ENCODE measurements at regions not wholly inside any gene's neighbourhood (a gene's known extent, or its start where the extent isn't known, plus 50 kb on each side); places are given as distances from the start of the nearest gene placed in this dataset.

DNA sequence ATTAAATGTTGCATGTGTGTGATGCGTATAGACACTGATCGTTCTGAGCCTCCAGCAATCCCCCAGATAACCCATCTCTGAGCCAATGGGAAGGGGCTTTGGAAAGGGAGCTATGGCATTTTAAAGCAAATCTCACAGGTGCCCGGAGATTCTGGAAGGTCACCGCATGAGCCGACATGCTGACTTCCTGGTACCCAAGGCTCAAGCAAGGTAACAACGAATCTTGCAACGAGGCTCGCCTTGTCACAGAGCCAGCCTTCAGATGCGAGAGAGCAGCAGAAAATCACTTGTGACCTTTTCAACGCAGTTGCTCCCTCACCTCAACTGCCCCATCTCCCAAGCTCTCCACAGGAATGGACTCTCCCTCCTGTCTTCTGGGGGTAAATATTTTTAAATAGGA lies 154.8 kb upstream of the CDH5 start:
- no peak for ATAC-seq
- no peak overlapping the region for H3K27ac Mint-ChIP-seq
- H3K9me3 Mint-ChIP-seq, result no peaks in the 10 kb centered on the region
- no peaks in the 10 kb centered on the region for H3K36me3 Mint-ChIP-seq
- DNase-seq (ENCODE audit: low spot score in 2 of 2), result no peak

DNA sequence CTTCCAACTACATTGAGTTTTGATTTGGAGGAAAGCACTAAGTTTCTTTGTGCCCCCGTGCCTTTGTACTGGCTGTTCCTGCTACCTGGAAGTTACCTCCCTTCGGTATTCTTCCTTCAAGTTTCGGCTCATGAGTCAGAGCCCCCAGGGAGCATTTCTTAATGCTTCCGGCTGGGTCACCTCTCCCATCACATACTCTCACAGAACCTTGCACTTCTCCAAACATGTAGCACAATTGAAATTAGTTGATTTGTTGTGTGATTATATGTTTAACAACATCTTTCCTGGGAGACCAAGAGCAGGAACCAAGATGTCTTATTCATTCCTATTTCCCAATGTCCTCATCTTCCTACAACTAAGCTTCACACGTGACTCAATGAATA lies 158.6 kb upstream of the CDH5 start:
- Mint-ChIP-seq H3K9me3 (no peaks in the 10 kb centered on the region), H3K27ac (no peak overlapping the region), H3K36me3 (no peaks in the 10 kb centered on the region)
- ATAC-seq (no peak), DNase-seq (ENCODE audit: low spot score in 2 of 2) (no peak)

DNA sequence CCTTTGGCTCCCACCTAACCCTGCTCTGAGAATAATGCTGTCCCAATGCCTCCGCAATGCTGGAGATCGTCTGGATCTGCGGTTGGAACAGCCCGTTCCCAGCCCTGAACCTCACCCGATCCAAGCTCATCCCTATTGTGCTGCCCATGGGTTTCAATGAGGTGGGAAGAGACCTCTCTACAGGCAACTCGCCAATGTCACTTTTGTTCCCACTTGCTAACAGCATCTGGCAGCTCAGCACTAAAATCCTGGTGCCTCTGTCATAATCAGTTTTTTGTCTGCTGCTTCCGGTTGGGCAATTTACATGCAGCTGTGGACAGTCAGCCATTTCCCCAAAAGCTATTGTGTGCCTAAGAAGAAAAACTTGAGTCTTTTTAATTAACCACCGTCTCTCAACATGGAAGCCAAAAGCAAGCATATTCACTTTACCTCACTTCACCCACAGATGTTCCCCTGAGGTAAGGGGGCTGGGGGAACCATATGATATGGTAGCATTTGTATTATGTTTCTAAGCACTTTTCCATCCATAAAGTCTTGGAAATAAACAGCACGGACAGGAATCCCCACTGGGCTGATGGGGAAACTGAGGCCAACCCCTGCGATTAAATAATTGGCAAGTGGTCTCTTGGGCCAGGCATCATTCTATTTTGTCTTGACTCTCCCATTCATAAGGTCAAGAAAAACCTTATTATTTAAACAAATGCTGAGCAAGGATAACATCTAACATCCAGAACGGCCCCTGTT lies 159.2 kb upstream of the CDH5 start:
- Mint-ChIP-seq H3K9me3 (no peaks in the 10 kb centered on the region), H3K27ac (no peak overlapping the region), H3K36me3 (no peaks in the 10 kb centered on the region)
- no peak for ATAC-seq
- DNase-seq (ENCODE audit: low spot score in 2 of 2), result no peak

DNA sequence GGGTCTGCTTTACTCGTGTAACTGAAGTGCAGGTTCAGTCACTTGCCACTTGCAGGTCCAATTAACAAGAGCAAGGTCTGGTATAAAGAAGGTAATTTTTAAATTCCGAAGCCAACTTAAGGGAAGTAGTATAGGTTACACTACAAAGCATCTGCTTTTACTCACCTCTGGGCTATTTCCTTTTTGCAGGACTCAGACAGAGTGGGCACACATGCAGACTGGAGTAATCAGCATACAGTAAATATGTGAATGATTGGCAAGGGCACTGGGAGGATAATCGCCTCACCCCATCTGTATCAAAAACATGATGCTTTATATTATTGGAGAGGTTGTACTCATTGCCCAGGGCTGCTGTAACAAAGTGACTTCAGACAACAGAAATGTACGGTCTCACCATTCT lies 160.1 kb upstream of the CDH5 start:
- Mint-ChIP-seq H3K9me3 (no peaks in the 10 kb centered on the region), H3K27ac (no peak overlapping the region), H3K36me3 (no peaks in the 10 kb centered on the region)
- ATAC-seq, result no peak
- DNase-seq (ENCODE audit: low spot score in 2 of 2), result no peak

DNA sequence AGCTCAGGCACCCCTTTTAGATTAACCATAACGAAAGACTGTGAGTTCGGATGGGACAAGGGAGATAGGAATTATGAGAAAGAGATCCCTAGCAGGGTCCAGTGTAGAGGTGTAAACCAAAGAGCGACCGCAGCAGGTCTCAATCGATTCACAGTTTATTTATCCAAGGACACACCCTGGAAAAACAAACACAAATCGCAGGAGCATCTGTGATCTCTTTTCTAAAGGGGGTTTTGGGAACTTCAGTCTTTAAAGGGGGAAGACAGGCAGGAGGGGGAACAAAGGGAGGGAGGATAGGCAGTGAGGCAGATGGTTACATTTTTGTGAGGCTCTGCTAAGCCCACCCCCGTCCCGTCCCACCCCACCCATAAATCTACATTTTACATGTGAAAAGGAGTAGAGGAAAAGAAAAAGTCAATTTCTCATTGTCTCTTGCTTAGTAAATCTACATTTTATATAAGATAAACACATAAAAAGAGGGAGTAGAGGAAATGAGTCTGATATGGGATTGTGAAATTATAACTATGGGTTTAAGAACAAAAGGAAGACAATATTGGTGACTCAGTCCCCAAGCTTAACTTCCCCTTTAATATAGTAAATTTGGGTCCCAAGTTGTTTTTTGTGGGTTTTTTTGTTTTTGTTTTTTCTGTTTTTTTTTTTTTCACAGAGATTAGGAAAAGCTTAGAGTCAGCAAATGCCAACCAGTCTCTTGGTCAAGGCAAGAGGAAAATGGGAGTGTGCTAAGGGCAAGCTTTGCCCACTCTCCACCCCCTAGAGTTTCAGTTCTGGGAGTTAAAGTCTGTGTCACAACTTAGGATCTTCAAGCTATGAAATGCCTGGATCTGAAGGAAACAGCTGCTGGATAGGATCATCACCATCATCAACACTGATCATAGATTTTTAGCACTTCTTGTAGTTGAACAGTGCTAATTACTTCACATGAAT lies 160.9 kb upstream of the CDH5 start:
- Mint-ChIP-seq H3K27ac (no peak overlapping the region), H3K9me3 (no peaks in the 10 kb centered on the region), H3K36me3 (no peaks in the 10 kb centered on the region)

DNA sequence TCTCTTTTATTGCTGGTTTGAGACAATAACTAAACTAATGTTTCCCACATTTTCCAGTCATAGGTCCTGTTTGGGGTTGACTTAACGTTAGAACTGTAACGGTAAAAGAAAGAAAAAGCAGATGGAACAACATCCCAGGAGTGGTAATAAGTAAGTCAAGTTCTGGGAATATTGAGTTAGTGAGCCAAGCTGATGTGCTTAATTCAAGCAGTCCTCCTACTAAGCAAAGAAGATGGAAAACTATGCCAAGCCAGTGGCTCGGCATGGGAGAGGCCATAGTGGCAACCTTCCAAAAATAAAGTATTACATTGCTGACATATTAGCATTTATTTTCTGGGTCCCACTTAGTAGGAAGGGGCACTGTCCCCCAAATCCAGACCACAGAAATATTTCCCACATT lies 161.7 kb upstream of the CDH5 start:
- ATAC-seq, result no peak
- no peaks in the 10 kb centered on the region for H3K36me3 Mint-ChIP-seq

More for the DNA sequence above, 160.9 kb upstream of the CDH5 start:
- DNase-seq (ENCODE audit: low spot score in 2 of 2), result no peak
- ATAC-seq, result no peak

DNA sequence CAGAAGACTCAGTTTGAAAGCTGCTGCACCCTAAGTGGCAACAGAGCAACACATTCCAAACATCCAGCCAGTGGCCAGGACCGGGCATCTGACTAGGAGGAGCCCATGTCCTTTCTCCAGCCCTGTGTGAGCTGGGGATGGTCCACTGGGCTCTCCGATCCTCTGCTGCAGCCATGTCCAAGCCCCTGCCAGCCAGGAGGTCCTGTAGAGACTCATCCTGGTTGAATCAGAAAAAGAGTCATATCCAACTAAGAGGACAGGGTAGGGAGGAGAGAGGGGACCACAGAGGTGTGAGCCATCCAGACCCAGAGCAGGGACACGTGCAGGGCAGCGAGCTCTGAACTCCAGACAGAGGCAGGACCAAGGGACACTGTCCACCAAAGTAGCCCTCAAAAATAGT lies 163.0 kb upstream of the CDH5 start:
- H3K27ac Mint-ChIP-seq, result no peak overlapping the region
- no peaks in the 10 kb centered on the region for H3K36me3 Mint-ChIP-seq
- ATAC-seq (no peak), DNase-seq (ENCODE audit: low spot score in 2 of 2) (no peak)
- H3K9me3 Mint-ChIP-seq, result no peaks in the 10 kb centered on the region

More for the DNA sequence above, 161.7 kb upstream of the CDH5 start:
- no peak for DNase-seq (ENCODE audit: low spot score in 2 of 2)
- no peaks in the 10 kb centered on the region for H3K9me3 Mint-ChIP-seq
- H3K27ac Mint-ChIP-seq, result no peak overlapping the region

DNA sequence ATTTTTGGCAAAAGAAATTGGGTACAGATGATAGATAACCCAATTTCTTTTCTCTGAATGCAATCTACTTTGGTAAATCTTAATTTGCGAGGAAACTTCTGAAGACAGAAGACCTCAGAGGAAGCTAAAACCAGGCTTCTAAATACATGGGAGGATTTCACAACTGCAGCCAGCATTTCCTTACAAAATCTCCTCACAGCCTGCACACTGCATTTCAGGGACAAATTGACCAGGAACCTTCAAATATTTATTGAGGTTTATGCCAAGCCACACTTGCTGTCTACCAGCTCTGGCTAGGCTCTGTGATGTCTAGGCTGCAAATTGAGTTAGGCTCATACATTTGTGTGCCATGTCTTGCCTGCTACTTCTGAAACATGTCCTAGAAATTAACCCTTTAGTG lies 167.3 kb upstream of the CDH5 start:
- ATAC-seq, result no peak
- H3K9me3 Mint-ChIP-seq, result no peaks in the 10 kb centered on the region
- H3K36me3 Mint-ChIP-seq, result no peaks in the 10 kb centered on the region
- DNase-seq (ENCODE audit: low spot score in 2 of 2), result no peak
- H3K27ac Mint-ChIP-seq, result no peak overlapping the region

DNA sequence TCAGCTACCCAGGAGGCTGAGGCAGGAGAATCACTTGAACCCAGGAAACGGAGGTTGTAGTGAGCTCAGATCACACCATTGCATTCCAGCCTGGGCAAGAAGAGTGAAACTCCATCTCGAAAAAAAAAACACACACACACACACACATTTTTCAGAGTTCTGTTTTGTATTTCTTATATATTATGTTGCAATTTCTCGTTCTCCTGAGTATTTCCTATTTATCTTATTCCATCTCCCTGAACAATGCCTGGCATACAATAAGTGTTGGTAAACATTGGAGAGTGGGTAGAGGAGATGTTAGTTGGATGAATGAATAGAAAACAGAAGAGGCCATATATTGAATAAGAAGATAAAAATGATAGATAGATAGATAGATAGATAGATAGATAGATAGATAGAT lies 167.8 kb upstream of the CDH5 start:
- DNase-seq (ENCODE audit: low spot score in 2 of 2) (no peak), ATAC-seq (no peak)
- Mint-ChIP-seq H3K36me3 (no peaks in the 10 kb centered on the region), H3K27ac (no peak overlapping the region), H3K9me3 (no peaks in the 10 kb centered on the region)

DNA sequence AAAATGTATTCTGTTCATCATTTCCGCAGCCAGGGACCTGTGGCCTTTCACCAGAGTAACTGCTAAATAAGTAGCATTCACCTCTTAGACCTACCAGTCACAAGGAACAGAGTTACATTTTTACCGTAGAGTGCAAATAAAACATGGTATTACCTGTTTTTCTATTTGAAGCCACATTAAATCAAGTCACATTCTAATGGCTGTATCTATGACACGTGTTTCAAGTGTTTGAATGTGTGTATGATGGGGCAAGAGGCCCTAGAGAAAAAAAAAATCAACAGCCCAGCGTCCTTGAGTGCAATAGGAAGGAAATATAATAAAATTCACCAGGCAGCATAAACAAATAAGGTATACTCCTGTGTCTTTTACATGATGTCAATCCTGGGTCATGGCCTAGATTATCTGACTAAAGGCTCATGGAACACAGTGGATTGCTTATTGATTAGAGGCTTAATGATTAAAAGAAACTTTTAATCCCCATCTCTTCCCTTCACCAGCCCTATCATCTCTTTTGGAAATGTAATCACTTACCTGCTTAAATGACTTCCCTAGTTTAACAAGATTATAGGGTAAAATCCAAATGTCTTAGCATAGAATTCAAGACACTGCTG lies 168.7 kb upstream of the CDH5 start:
- H3K27ac Mint-ChIP-seq, result no peak overlapping the region
- ATAC-seq, result no peak
- no peaks in the 10 kb centered on the region for H3K9me3 Mint-ChIP-seq

DNA sequence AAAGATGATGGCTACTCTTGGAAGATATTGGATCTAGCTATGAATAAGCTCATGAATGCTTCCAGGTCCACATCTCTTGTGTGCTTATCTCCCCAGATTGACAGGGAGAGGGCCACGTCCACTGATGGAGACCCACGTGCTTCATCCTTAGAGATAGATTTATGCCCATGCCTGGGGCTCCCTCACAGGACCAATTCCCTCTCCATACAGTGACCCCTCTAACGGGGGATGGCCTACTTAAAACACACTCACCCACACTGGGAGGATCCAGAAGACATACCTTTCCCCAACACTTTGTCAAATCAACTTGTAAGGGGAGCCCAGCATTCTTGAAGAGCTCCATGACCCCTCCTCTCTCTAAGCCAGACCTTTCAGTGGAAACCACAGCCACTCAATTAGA lies 169.7 kb upstream of the CDH5 start:
- Mint-ChIP-seq H3K36me3 (no peaks in the 10 kb centered on the region), H3K9me3 (no peaks in the 10 kb centered on the region), H3K27ac (no peak overlapping the region)
- no peak for DNase-seq (ENCODE audit: low spot score in 2 of 2)
- no peak for ATAC-seq

More for the DNA sequence above, 168.7 kb upstream of the CDH5 start:
- DNase-seq (ENCODE audit: low spot score in 2 of 2), result no peak
- H3K36me3 Mint-ChIP-seq, result no peaks in the 10 kb centered on the region

DNA sequence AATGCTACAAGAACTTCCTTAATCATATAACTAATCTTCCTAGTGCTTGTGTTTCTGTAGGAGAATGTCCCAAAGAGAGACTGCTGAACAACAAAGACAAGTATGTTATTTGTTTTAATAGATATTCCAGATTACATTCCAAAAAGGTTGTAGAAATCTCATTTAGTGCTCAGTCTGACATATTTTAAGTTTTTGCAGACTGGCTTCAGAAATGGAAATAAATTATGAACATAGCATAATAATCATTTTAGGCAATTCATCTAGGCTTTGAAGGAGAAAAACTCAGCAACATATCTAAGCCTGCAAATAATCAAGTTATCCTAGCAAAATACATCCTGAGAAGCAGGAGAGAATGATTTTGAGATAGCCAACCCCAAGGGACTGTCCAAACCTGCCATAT lies 171.6 kb upstream of the CDH5 start:
- no peak for ATAC-seq
- H3K36me3 Mint-ChIP-seq, result no peaks in the 10 kb centered on the region
- no peaks in the 10 kb centered on the region for H3K9me3 Mint-ChIP-seq

DNA sequence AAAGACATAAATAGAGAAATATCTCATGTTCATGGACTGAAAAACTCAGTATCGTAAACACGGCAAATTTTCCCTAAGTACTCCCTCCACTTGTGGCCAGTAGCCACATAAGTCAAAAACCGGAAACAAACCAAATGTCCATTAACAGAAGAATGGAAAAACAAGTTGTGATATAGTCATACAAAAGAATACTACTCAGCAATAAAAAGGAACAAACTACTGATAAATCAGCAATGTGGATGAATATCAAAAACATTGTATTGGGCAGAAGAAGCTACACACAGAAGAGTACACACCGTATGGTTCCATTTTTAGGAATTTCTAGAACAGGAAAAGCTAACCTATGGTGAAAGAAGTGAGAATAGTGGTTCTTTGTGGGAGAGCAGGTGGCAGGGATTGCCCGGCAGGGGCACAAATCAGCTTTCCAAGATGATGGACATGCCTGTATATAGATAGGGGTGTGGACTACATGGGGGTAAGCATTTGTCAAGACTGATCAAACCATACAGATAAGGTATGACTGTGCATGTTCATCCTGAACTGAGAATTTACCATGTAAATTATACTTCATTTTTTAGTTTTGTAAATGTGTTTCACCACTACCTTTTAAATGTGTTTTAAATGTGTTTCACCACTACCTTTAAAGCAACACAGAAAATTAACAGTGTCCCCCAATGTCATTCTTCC lies 172.8 kb upstream of the CDH5 start:
- ATAC-seq (no peak), DNase-seq (ENCODE audit: low spot score in 2 of 2) (no peak)
- Mint-ChIP-seq H3K9me3 (no peaks in the 10 kb centered on the region), H3K36me3 (no peaks in the 10 kb centered on the region), H3K27ac (no peak overlapping the region)

More for the DNA sequence above, 171.6 kb upstream of the CDH5 start:
- no peak overlapping the region for H3K27ac Mint-ChIP-seq
- DNase-seq (ENCODE audit: low spot score in 2 of 2), result no peak

DNA sequence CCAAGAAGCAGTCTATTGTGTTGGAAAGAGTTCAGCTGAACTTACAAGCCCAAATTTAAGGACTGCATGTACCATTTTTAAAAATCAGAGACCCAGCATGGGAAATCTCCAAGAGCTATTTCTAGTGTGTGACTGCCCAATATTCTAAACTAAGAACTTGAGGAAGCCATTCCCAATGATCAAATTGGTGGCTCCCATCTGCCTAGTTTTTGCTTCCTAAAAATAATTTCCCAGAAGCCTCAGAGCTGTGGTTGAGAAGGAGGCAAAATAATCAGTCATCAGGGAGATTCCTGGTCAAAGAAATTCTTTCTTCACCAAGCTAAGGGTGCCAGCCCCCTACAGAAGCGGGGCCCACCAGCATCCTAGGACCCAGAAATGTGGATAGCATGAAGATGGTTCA lies 176.1 kb upstream of the CDH5 start:
- H3K36me3 Mint-ChIP-seq, result no peaks in the 10 kb centered on the region
- ATAC-seq (no peak), DNase-seq (ENCODE audit: low spot score in 2 of 2) (no peak)

DNA sequence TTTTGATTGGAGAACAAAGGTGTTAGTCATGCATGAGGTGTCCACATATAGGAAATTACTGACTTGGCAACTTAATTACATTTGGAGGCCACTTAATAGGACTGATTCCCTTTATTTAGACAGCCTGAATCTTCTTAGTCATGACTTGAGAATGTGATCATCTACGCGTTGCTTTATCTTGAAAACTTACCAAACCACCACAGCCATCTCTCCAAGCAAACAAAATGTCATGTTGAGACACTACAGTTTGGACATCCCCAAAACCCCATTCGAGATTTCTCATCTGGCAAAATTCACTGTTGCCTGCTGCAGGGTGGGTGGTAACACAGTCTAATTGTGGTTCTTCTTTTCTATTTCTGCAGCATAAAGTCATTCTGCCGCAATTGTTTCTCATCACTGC lies 176.5 kb upstream of the CDH5 start:
- DNase-seq (ENCODE audit: low spot score in 2 of 2), result no peak
- H3K36me3 Mint-ChIP-seq, result no peaks in the 10 kb centered on the region
- H3K27ac Mint-ChIP-seq, result no peak overlapping the region
- no peak for ATAC-seq
- H3K9me3 Mint-ChIP-seq, result no peaks in the 10 kb centered on the region

More for the DNA sequence above, 176.1 kb upstream of the CDH5 start:
- Mint-ChIP-seq H3K9me3 (no peaks in the 10 kb centered on the region), H3K27ac (no peak overlapping the region)

DNA sequence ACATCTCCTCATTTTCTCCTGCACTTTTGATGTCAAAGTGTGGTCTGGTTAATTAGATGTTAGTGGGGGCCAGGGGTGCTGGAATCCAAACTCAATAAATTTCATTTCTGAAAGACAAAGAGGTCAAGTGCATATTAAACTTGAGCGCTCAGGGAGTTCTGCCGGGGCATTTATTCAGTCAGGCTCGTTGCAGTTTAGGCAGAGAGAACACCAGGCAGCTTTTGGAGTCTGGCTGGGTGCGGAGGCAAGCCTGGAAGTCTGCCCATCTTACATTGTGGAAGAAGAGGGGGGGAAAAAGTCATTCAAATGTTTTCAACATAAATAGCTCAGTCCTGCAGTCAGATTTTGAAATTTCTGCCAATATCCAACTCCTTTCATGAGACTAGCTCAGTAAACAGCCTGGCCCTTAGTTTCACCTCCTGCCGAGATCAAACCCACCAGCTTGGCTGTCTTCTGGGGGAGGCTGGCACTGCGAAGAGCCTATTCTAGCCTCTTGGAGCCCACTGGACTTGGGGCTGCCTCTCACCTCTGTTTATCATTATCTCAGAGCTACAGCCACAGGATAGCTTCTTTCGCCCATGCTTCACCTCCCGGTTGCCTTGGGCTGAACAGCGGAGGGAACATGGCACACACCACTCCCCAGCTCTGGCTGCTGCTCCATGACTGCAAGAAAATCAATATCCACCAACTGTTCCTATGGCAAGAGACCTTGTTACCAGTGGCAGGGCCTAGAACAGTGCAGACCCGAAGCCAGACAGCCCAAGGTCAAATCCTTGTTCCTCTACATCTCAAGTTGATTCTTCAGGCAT lies 177.4 kb upstream of the CDH5 start:
- H3K36me3 Mint-ChIP-seq, result no peaks in the 10 kb centered on the region
- DNase-seq (ENCODE audit: low spot score in 2 of 2) (no peak), ATAC-seq (no peak)
- H3K27ac Mint-ChIP-seq, result no peak overlapping the region
- no peaks in the 10 kb centered on the region for H3K9me3 Mint-ChIP-seq
